H1 (cell line): ENCODE measurements at regions not wholly inside any gene's neighbourhood (a gene's known extent, or its start where the extent isn't known, plus 50 kb on each side); places are given as distances from the start of the nearest gene placed in this dataset.

Experiments used
- ATF2 ChIP-seq: IDR thresholded peaks from 2 replicates; pipeline ENCODE4 v1.6.1; 2012; ENCODE audit warnings: low read length, inconsistent platforms
- CEBPB ChIP-seq: IDR thresholded peaks from 2 replicates; pipeline ENCODE4 v1.6.1; 2012; ENCODE audit warnings: low read depth, low read length
- JUN ChIP-seq: IDR thresholded peaks from 2 replicates; pipeline ENCODE4 v1.6.1; 2011; ENCODE audit warnings: low read depth, mild to moderate bottlenecking, improper control_type of control experiment, low read length
- KDM4A ChIP-seq: IDR thresholded peaks from one replicate; pipeline ENCODE4 v1.7.1; 2012; ENCODE audit warnings: low read depth, mild to moderate bottlenecking, moderate library complexity, low read length, inconsistent platforms; ENCODE audit not compliant: severe bottlenecking
- NRF1 ChIP-seq: IDR thresholded peaks from 2 replicates; pipeline ENCODE4 v1.6.1; 2011; ENCODE audit warnings: mild to moderate bottlenecking, low read depth, low read length, improper control_type of control experiment
- SIN3A ChIP-seq, 2 experiments: IDR thresholded peaks in 1 of 2; conservative IDR thresholded peaks in 1 of 2; 2 replicates each; pipeline ENCODE4 v1.6.1; 2011 to 2012; ENCODE audit warnings: low read length in 2 of 2, improper control_type of control experiment in 1 of 2, low read depth in 1 of 2, mild to moderate bottlenecking in 1 of 2
- SP4 ChIP-seq: IDR thresholded peaks from 2 replicates; pipeline ENCODE4 v1.6.1; 2012; ENCODE audit warnings: low read length, inconsistent platforms
- TCF12 ChIP-seq: IDR thresholded peaks from 2 replicates; pipeline ENCODE4 v1.6.1; 2011; ENCODE audit warnings: low read depth, mild to moderate bottlenecking, low read length
- ZNF274 ChIP-seq: IDR thresholded peaks from 2 replicates; pipeline ENCODE4 v1.7.0; 2012; ENCODE audit warnings: low read length, borderline replicate concordance; ENCODE audit errors: extremely low read depth
- TF ChIP-seq, protein P1 (sequence below): fragments of 300-600 bp; sonication (generic); IDR thresholded peaks from 2 replicates; pipeline ENCODE4 v1.7.1; 2012; ENCODE audit warnings: low read length, moderate library complexity, mild to moderate bottlenecking, inconsistent platforms; ENCODE audit not compliant: insufficient replicate concordance

- TF ChIP-seq, protein P1, sequence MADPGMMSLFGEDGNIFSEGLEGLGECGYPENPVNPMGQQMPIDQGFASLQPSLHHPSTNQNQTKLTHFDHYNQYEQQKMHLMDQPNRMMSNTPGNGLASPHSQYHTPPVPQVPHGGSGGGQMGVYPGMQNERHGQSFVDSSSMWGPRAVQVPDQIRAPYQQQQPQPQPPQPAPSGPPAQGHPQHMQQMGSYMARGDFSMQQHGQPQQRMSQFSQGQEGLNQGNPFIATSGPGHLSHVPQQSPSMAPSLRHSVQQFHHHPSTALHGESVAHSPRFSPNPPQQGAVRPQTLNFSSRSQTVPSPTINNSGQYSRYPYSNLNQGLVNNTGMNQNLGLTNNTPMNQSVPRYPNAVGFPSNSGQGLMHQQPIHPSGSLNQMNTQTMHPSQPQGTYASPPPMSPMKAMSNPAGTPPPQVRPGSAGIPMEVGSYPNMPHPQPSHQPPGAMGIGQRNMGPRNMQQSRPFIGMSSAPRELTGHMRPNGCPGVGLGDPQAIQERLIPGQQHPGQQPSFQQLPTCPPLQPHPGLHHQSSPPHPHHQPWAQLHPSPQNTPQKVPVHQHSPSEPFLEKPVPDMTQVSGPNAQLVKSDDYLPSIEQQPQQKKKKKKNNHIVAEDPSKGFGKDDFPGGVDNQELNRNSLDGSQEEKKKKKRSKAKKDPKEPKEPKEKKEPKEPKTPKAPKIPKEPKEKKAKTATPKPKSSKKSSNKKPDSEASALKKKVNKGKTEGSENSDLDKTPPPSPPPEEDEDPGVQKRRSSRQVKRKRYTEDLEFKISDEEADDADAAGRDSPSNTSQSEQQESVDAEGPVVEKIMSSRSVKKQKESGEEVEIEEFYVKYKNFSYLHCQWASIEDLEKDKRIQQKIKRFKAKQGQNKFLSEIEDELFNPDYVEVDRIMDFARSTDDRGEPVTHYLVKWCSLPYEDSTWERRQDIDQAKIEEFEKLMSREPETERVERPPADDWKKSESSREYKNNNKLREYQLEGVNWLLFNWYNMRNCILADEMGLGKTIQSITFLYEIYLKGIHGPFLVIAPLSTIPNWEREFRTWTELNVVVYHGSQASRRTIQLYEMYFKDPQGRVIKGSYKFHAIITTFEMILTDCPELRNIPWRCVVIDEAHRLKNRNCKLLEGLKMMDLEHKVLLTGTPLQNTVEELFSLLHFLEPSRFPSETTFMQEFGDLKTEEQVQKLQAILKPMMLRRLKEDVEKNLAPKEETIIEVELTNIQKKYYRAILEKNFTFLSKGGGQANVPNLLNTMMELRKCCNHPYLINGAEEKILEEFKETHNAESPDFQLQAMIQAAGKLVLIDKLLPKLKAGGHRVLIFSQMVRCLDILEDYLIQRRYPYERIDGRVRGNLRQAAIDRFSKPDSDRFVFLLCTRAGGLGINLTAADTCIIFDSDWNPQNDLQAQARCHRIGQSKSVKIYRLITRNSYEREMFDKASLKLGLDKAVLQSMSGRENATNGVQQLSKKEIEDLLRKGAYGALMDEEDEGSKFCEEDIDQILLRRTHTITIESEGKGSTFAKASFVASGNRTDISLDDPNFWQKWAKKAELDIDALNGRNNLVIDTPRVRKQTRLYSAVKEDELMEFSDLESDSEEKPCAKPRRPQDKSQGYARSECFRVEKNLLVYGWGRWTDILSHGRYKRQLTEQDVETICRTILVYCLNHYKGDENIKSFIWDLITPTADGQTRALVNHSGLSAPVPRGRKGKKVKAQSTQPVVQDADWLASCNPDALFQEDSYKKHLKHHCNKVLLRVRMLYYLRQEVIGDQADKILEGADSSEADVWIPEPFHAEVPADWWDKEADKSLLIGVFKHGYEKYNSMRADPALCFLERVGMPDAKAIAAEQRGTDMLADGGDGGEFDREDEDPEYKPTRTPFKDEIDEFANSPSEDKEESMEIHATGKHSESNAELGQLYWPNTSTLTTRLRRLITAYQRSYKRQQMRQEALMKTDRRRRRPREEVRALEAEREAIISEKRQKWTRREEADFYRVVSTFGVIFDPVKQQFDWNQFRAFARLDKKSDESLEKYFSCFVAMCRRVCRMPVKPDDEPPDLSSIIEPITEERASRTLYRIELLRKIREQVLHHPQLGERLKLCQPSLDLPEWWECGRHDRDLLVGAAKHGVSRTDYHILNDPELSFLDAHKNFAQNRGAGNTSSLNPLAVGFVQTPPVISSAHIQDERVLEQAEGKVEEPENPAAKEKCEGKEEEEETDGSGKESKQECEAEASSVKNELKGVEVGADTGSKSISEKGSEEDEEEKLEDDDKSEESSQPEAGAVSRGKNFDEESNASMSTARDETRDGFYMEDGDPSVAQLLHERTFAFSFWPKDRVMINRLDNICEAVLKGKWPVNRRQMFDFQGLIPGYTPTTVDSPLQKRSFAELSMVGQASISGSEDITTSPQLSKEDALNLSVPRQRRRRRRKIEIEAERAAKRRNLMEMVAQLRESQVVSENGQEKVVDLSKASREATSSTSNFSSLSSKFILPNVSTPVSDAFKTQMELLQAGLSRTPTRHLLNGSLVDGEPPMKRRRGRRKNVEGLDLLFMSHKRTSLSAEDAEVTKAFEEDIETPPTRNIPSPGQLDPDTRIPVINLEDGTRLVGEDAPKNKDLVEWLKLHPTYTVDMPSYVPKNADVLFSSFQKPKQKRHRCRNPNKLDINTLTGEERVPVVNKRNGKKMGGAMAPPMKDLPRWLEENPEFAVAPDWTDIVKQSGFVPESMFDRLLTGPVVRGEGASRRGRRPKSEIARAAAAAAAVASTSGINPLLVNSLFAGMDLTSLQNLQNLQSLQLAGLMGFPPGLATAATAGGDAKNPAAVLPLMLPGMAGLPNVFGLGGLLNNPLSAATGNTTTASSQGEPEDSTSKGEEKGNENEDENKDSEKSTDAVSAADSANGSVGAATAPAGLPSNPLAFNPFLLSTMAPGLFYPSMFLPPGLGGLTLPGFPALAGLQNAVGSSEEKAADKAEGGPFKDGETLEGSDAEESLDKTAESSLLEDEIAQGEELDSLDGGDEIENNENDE, result no peak
- TF ChIP-seq SP4, result no peak
- no peak for TF ChIP-seq KDM4A
- no peak for TF ChIP-seq ZNF274
- TF ChIP-seq JUN, result no peak
- no peak for TF ChIP-seq NRF1
- TF ChIP-seq ATF2, result no peak
- TF ChIP-seq CEBPB, result no peak
- TF ChIP-seq TCF12, result no peak
- TF ChIP-seq SIN3A (conservative IDR thresholded peaks at IDR 0.05 in 1 of 2, IDR thresholded peaks at IDR 0.05 in 1 of 2; ENCODE audit: low read depth in 1 of 2, low read length in 2 of 2), result no peak
- TF ChIP-seq, all 59 proteins: peak for 0
Measured at GRCh38 chrX:82224961-82225360, 1023.1 kb downstream of the SH3BGRL start (continued).
